ENCODE measurements at regions not wholly inside any gene's neighbourhood (a gene's known extent, or its start where the extent isn't known, plus 50 kb on each side); places are given as distances from the start of the nearest gene placed in this dataset.

- peak overlapping the region; percentile 31 for H2BK5ac ChIP-seq (ENCODE audit: low read depth, low read length, poor library complexity, severe bottlenecking)
- 50% methylated on average over 6 of the region's 7 CpGs for WGBS
- no peak overlapping the region for H2BK120ac ChIP-seq (ENCODE audit: low read depth, low read length)
- no peak overlapping the region for H3K23ac ChIP-seq (ENCODE audit: low read length in 2 of 2)
- no peak overlapping the region for H3K4ac ChIP-seq (ENCODE audit: low read depth in 1 of 2, low read length in 2 of 2)
- no peak overlapping the region for H2AFZ ChIP-seq (ENCODE audit: low read depth, low read length)
- peak overlapping the region; percentile 87 for H3K27ac ChIP-seq (ENCODE audit: low read length, poor library complexity, severe bottlenecking)
- no peak overlapping the region for H2BK12ac ChIP-seq (ENCODE audit: low read length in 2 of 2)
- H3K9ac ChIP-seq (ENCODE audit: low read length): peak overlapping the region; percentile 89
- peaks cover 4% of the 10 kb centered on the region for H3K4me1 ChIP-seq (ENCODE audit: control insufficient read depth, insufficient read depth, low read depth, low read length)
- H3K79me1 ChIP-seq (replicated peaks; ENCODE audit: low read length, poor library complexity, severe bottlenecking): no peaks in the 10 kb centered on the region
- H4K8ac ChIP-seq (ENCODE audit: low read length): no peak overlapping the region
- H3K4me2 ChIP-seq (ENCODE audit: low read length, poor library complexity, severe bottlenecking): peak overlapping the region; percentile 34
- H2BK15ac ChIP-seq (ENCODE audit: low read depth, poor library complexity, severe bottlenecking): no peak overlapping the region
- peaks cover 3% of the 10 kb centered on the region for H3K9me3 ChIP-seq (ENCODE audit: control insufficient read depth, low read length)
- H2AK5ac ChIP-seq (ENCODE audit: low read length, severe bottlenecking): no peak overlapping the region
- H3K4me3 ChIP-seq (ENCODE audit: insufficient read depth in 1 of 2, low read depth in 1 of 2, low read length in 2 of 2): peak overlapping the region in 1 of 2 experiments; percentile 59
- DNase-seq: peak; percentile 70
- no peak overlapping the region for H4K91ac ChIP-seq (ENCODE audit: low read length)
- H3K14ac ChIP-seq (ENCODE audit: low read length in 2 of 2): no peak overlapping the region
- no peaks in the 10 kb centered on the region for H3K36me3 ChIP-seq (ENCODE audit: control insufficient read depth in 1 of 2, insufficient read depth in 2 of 2, low read depth in 1 of 2, low read length in 2 of 2)
- H3K18ac ChIP-seq (ENCODE audit: low read depth in 1 of 2, low read length in 2 of 2): no peak overlapping the region
- peaks cover 0 to 13% of the 10 kb centered on the region in 2 experiments for H3K27me3 ChIP-seq (ENCODE audit: control insufficient read depth in 1 of 2, insufficient read depth in 1 of 2, low read length in 2 of 2)
Observed at GRCh38 chrX:40933132-40933705, 152.0 kb upstream of the USP9X start.

GRCh38 chrX:40933706-40934425 lies 151.4 kb upstream of the USP9X start:
- WGBS: 58% methylated on average over 3 of the region's 5 CpGs
- H3K4me1 ChIP-seq (ENCODE audit: control insufficient read depth, insufficient read depth, low read depth, low read length): peaks cover 4% of the 10 kb centered on the region

GRCh38 chrX:40936827-40937226 lies 148.4 kb upstream of the USP9X start:
- Histone ChIP-seq H2AK5ac (ENCODE audit: low read length, severe bottlenecking) (no peak overlapping the region), H2BK120ac (ENCODE audit: low read depth, low read length) (no peak overlapping the region), H3K36me3 (ENCODE audit: control insufficient read depth in 1 of 2, insufficient read depth in 2 of 2, low read depth in 1 of 2, low read length in 2 of 2) (no peaks in the 10 kb centered on the region), H3K27me3 (ENCODE audit: control insufficient read depth in 1 of 2, insufficient read depth in 1 of 2, low read length in 2 of 2) (peaks cover 0 to 8% of the 10 kb centered on the region in 2 experiments), H2BK12ac (ENCODE audit: low read length in 2 of 2) (no peak overlapping the region), H2AFZ (ENCODE audit: low read depth, low read length) (no peak overlapping the region), H3K9ac (ENCODE audit: low read length) (no peak overlapping the region), H3K18ac (ENCODE audit: low read depth in 1 of 2, low read length in 2 of 2) (no peak overlapping the region), H3K4me3 (ENCODE audit: insufficient read depth in 1 of 2, low read depth in 1 of 2, low read length in 2 of 2) (no peak overlapping the region), H2BK5ac (ENCODE audit: low read depth, low read length, poor library complexity, severe bottlenecking) (no peak overlapping the region), H3K14ac (ENCODE audit: low read length in 2 of 2) (no peak overlapping the region), H4K91ac (ENCODE audit: low read length) (no peak overlapping the region), H3K4me1 (ENCODE audit: control insufficient read depth, insufficient read depth, low read depth, low read length) (peaks cover 4% of the 10 kb centered on the region), H3K4me2 (ENCODE audit: low read length, poor library complexity, severe bottlenecking) (no peak overlapping the region), H3K4ac (ENCODE audit: low read depth in 1 of 2, low read length in 2 of 2) (no peak overlapping the region), H4K8ac (ENCODE audit: low read length) (no peak overlapping the region), H3K23ac (ENCODE audit: low read length in 2 of 2) (no peak overlapping the region), H3K9me3 (ENCODE audit: control insufficient read depth, low read length) (no peaks in the 10 kb centered on the region), H2BK15ac (ENCODE audit: low read depth, poor library complexity, severe bottlenecking) (no peak overlapping the region), H3K79me1 (replicated peaks; ENCODE audit: low read length, poor library complexity, severe bottlenecking) (no peaks in the 10 kb centered on the region), H3K27ac (ENCODE audit: low read length, poor library complexity, severe bottlenecking) (no peak overlapping the region)
- 98% methylated on average over 6 of the region's 6 CpGs for WGBS
- DNase-seq: no peak

More at GRCh38 chrX:40933706-40934425, 151.4 kb upstream of the USP9X start:
- H3K23ac ChIP-seq (ENCODE audit: low read length in 2 of 2): no peak overlapping the region
- H3K18ac ChIP-seq (ENCODE audit: low read depth in 1 of 2, low read length in 2 of 2): no peak overlapping the region
- H4K8ac ChIP-seq (ENCODE audit: low read length): no peak overlapping the region
- H2AK5ac ChIP-seq (ENCODE audit: low read length, severe bottlenecking): no peak overlapping the region
- H3K9me3 ChIP-seq (ENCODE audit: control insufficient read depth, low read length): peaks cover 2% of the 10 kb centered on the region
- no peak overlapping the region for H3K4ac ChIP-seq (ENCODE audit: low read depth in 1 of 2, low read length in 2 of 2)
- DNase-seq: peak; percentile 46
- H4K91ac ChIP-seq (ENCODE audit: low read length): no peak overlapping the region
- H2BK120ac ChIP-seq (ENCODE audit: low read depth, low read length): no peak overlapping the region
- H3K27me3 ChIP-seq (ENCODE audit: control insufficient read depth in 1 of 2, insufficient read depth in 1 of 2, low read length in 2 of 2): peaks cover 0 to 9% of the 10 kb centered on the region in 2 experiments
- H3K27ac ChIP-seq (ENCODE audit: low read length, poor library complexity, severe bottlenecking): peak overlapping the region; percentile 87
- peak overlapping the region in 1 of 2 experiments; percentile 59 for H3K4me3 ChIP-seq (ENCODE audit: insufficient read depth in 1 of 2, low read depth in 1 of 2, low read length in 2 of 2)
- peak overlapping the region; percentile 34 for H3K4me2 ChIP-seq (ENCODE audit: low read length, poor library complexity, severe bottlenecking)
- H3K36me3 ChIP-seq (ENCODE audit: control insufficient read depth in 1 of 2, insufficient read depth in 2 of 2, low read depth in 1 of 2, low read length in 2 of 2): no peaks in the 10 kb centered on the region
- no peak overlapping the region for H2AFZ ChIP-seq (ENCODE audit: low read depth, low read length)
- H2BK12ac ChIP-seq (ENCODE audit: low read length in 2 of 2): no peak overlapping the region
- H3K14ac ChIP-seq (ENCODE audit: low read length in 2 of 2): no peak overlapping the region
- no peaks in the 10 kb centered on the region for H3K79me1 ChIP-seq (replicated peaks; ENCODE audit: low read length, poor library complexity, severe bottlenecking)
- no peak overlapping the region for H2BK15ac ChIP-seq (ENCODE audit: low read depth, poor library complexity, severe bottlenecking)
- H3K9ac ChIP-seq (ENCODE audit: low read length): peak overlapping the region; percentile 89
- no peak overlapping the region for H2BK5ac ChIP-seq (ENCODE audit: low read depth, low read length, poor library complexity, severe bottlenecking)

- Histone ChIP-seq H3K79me1 (replicated peaks; ENCODE audit: low read length, poor library complexity, severe bottlenecking) (no peaks in the 10 kb centered on the region), H3K36me3 (ENCODE audit: control insufficient read depth in 1 of 2, insufficient read depth in 2 of 2, low read depth in 1 of 2, low read length in 2 of 2) (no peaks in the 10 kb centered on the region), H2AK5ac (ENCODE audit: low read length, severe bottlenecking) (no peak overlapping the region), H3K23ac (ENCODE audit: low read length in 2 of 2) (no peak overlapping the region), H3K4me2 (ENCODE audit: low read length, poor library complexity, severe bottlenecking) (no peak overlapping the region), H3K9me3 (ENCODE audit: control insufficient read depth, low read length) (no peaks in the 10 kb centered on the region), H3K27me3 (ENCODE audit: control insufficient read depth in 1 of 2, insufficient read depth in 1 of 2, low read length in 2 of 2) (peaks cover 0 to 8% of the 10 kb centered on the region in 2 experiments), H4K91ac (ENCODE audit: low read length) (no peak overlapping the region), H2BK15ac (ENCODE audit: low read depth, poor library complexity, severe bottlenecking) (no peak overlapping the region), H3K14ac (ENCODE audit: low read length in 2 of 2) (no peak overlapping the region), H3K4ac (ENCODE audit: low read depth in 1 of 2, low read length in 2 of 2) (no peak overlapping the region), H3K4me3 (ENCODE audit: insufficient read depth in 1 of 2, low read depth in 1 of 2, low read length in 2 of 2) (no peak overlapping the region), H4K8ac (ENCODE audit: low read length) (no peak overlapping the region), H3K18ac (ENCODE audit: low read depth in 1 of 2, low read length in 2 of 2) (no peak overlapping the region), H2BK5ac (ENCODE audit: low read depth, low read length, poor library complexity, severe bottlenecking) (no peak overlapping the region), H3K27ac (ENCODE audit: low read length, poor library complexity, severe bottlenecking) (no peak overlapping the region), H3K9ac (ENCODE audit: low read length) (no peak overlapping the region), H3K4me1 (ENCODE audit: control insufficient read depth, insufficient read depth, low read depth, low read length) (peaks cover 2% of the 10 kb centered on the region), H2BK12ac (ENCODE audit: low read length in 2 of 2) (no peak overlapping the region), H2BK120ac (ENCODE audit: low read depth, low read length) (no peak overlapping the region), H2AFZ (ENCODE audit: low read depth, low read length) (no peak overlapping the region)
- WGBS: 96% methylated on average over 4 of the region's 5 CpGs
- DNase-seq: peak; percentile 16
Observed at GRCh38 chrX:40938423-40938822, 146.8 kb upstream of the USP9X start.

All from mesenchymal stem cell (in vitro differentiated cells and primary cell).